ENCODE measurements at regions not wholly inside any gene's neighbourhood (a gene's known extent, or its start where the extent isn't known, plus 50 kb on each side); places are given as distances from the start of the nearest gene placed in this dataset.

- Histone ChIP-seq H3K4me1 (ENCODE audit: control insufficient read depth, low read length) (no peaks in the 10 kb centered on the region), H3K4me3 (ENCODE audit: low read length) (no peak overlapping the region), H3K36me3 (ENCODE audit: control insufficient read depth, low read length) (no peaks in the 10 kb centered on the region), H4K20me1 (ENCODE audit: control insufficient read depth, insufficient read depth, low read depth, low read length) (no peaks in the 10 kb centered on the region), H3K27me3 (ENCODE audit: control insufficient read depth, low read length) (no peaks in the 10 kb centered on the region), H3F3A (ENCODE audit: control insufficient read depth, insufficient read depth) (no peaks in the 10 kb centered on the region), H3K4me2 (ENCODE audit: low read length) (no peak overlapping the region), H3K27ac (ENCODE audit: low read depth, low read length) (no peak overlapping the region), H3K9me3 (ENCODE audit: control insufficient read depth, insufficient read depth, low read length) (no peaks in the 10 kb centered on the region), H3K9me2 (replicated peaks; ENCODE audit: control insufficient read depth, low read length) (no peaks in the 10 kb centered on the region), H3K79me2 (ENCODE audit: control insufficient read depth, low read length) (no peaks in the 10 kb centered on the region)
- TF ChIP-seq, protein P1, sequence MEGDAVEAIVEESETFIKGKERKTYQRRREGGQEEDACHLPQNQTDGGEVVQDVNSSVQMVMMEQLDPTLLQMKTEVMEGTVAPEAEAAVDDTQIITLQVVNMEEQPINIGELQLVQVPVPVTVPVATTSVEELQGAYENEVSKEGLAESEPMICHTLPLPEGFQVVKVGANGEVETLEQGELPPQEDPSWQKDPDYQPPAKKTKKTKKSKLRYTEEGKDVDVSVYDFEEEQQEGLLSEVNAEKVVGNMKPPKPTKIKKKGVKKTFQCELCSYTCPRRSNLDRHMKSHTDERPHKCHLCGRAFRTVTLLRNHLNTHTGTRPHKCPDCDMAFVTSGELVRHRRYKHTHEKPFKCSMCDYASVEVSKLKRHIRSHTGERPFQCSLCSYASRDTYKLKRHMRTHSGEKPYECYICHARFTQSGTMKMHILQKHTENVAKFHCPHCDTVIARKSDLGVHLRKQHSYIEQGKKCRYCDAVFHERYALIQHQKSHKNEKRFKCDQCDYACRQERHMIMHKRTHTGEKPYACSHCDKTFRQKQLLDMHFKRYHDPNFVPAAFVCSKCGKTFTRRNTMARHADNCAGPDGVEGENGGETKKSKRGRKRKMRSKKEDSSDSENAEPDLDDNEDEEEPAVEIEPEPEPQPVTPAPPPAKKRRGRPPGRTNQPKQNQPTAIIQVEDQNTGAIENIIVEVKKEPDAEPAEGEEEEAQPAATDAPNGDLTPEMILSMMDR (IDR thresholded peaks at IDR 0.05; ENCODE audit: low read depth, low read length, poor library complexity, severe bottlenecking): no peak
- no peak for TF ChIP-seq EZH2phosphoT487 (IDR thresholded peaks at IDR 0.05; ENCODE audit: borderline replicate concordance, low read length)
Measured at GRCh38 chr11:91979775-91980174, 244.8 kb upstream of the FAT3 start.

DNA sequence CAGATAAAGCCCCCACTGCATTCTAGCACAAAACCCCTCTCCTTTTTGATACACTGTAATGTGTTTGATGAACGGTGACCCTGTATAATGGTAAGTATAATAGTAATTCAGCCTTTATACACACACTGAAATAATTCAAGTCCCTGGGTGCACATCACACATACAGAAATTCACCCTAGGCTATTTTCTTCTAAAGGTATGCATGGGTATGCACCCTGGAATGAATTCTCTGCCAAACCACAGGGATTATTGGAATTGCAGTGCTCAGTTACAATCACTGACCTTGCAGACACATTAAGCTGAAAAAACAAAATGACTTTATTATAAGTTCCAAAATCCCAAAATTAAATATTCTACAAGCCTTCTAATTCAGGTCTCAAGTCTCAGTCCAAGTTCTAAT lies 245.9 kb upstream of the FAT3 start:
- H3K4me1 ChIP-seq (ENCODE audit: control insufficient read depth, low read length): no peaks in the 10 kb centered on the region
- H4K20me1 ChIP-seq (ENCODE audit: control insufficient read depth, insufficient read depth, low read depth, low read length): no peaks in the 10 kb centered on the region
- no peaks in the 10 kb centered on the region for H3K27me3 ChIP-seq (ENCODE audit: control insufficient read depth, low read length)
- no peaks in the 10 kb centered on the region for H3K9me3 ChIP-seq (ENCODE audit: control insufficient read depth, insufficient read depth, low read length)
- no peaks in the 10 kb centered on the region for H3K36me3 ChIP-seq (ENCODE audit: control insufficient read depth, low read length)
- no peaks in the 10 kb centered on the region for H3K79me2 ChIP-seq (ENCODE audit: control insufficient read depth, low read length)
- no peaks in the 10 kb centered on the region for H3F3A ChIP-seq (ENCODE audit: control insufficient read depth, insufficient read depth)
- TF ChIP-seq, protein P1 (IDR thresholded peaks at IDR 0.05; ENCODE audit: low read depth, low read length, poor library complexity, severe bottlenecking): no peak
- TF ChIP-seq EZH2phosphoT487 (IDR thresholded peaks at IDR 0.05; ENCODE audit: borderline replicate concordance, low read length): no peak
- H3K4me2 ChIP-seq (ENCODE audit: low read length): no peak overlapping the region
- H3K9me2 ChIP-seq (replicated peaks; ENCODE audit: control insufficient read depth, low read length): no peaks in the 10 kb centered on the region
- H3K4me3 ChIP-seq (ENCODE audit: low read length): no peak overlapping the region
- no peak overlapping the region for H3K27ac ChIP-seq (ENCODE audit: low read depth, low read length)

- no peaks in the 10 kb centered on the region for H3K9me3 ChIP-seq (ENCODE audit: control insufficient read depth, insufficient read depth, low read length)
- no peaks in the 10 kb centered on the region for H3F3A ChIP-seq (ENCODE audit: control insufficient read depth, insufficient read depth)
- TF ChIP-seq, protein P1 (IDR thresholded peaks at IDR 0.05; ENCODE audit: low read depth, low read length, poor library complexity, severe bottlenecking): no peak
- no peak for TF ChIP-seq EZH2phosphoT487 (IDR thresholded peaks at IDR 0.05; ENCODE audit: borderline replicate concordance, low read length)
- no peak overlapping the region for H3K4me3 ChIP-seq (ENCODE audit: low read length)
- H3K27ac ChIP-seq (ENCODE audit: low read depth, low read length): no peak overlapping the region
- no peaks in the 10 kb centered on the region for H3K9me2 ChIP-seq (replicated peaks; ENCODE audit: control insufficient read depth, low read length)
- no peaks in the 10 kb centered on the region for H3K79me2 ChIP-seq (ENCODE audit: control insufficient read depth, low read length)
- H3K4me2 ChIP-seq (ENCODE audit: low read length): no peak overlapping the region
- H3K27me3 ChIP-seq (ENCODE audit: control insufficient read depth, low read length): no peaks in the 10 kb centered on the region
- H3K4me1 ChIP-seq (ENCODE audit: control insufficient read depth, low read length): no peaks in the 10 kb centered on the region
- H4K20me1 ChIP-seq (ENCODE audit: control insufficient read depth, insufficient read depth, low read depth, low read length): no peaks in the 10 kb centered on the region
- H3K36me3 ChIP-seq (ENCODE audit: control insufficient read depth, low read length): no peaks in the 10 kb centered on the region
Measured at GRCh38 chr11:91972665-91973266, 251.9 kb upstream of the FAT3 start.

Data from DOHH2 (cell line).